ENCODE measurements at regions not wholly inside any gene's neighbourhood (a gene's known extent, or its start where the extent isn't known, plus 50 kb on each side); places are given as distances from the start of the nearest gene placed in this dataset.
"Not testable (repeated sequence)": the region's sequence is repeated elsewhere in the genome, so short reads cannot be mapped to it uniquely, and the experiment has no call there.

GRCh38 chr16:88234421-88235271 is 148.1 kb upstream of the ZNF469 start:
- ATAC-seq (peak; percentile 83 to 91 (median 88)), DNase-seq (peak; percentile 45 to 72 (median 59))
- H3K36me3 ChIP-seq; H3K27me3 ChIP-seq; intact Hi-C loops (cut with DNase I); H3K9me3 ChIP-seq: not testable (repeated sequence)
- Histone ChIP-seq H3K27ac (peak overlapping the region; percentile 50 to 90 (median 72)), H3K4me1 (peaks cover 0 to 42% (median 20%) of the 10 kb centered on the region in 12 donors), H3K4me3 (peak overlapping the region in 7 of 12 donors; percentile 18 to 45 (median 27))
- peak in 1 of 12 donors; percentile 36 for TF ChIP-seq CTCF (IDR thresholded peaks at IDR 0.05)
- WGBS, 4 donors = 30 to 48% (median 36%) methylated on average over 29 to 41 of the region's 46 CpGs

- H3K36me3 ChIP-seq; DNase-seq; H3K4me3 ChIP-seq; ATAC-seq; intact Hi-C loops (cut with DNase I); H3K9me3 ChIP-seq; H3K27me3 ChIP-seq: not testable (repeated sequence)
- H3K27ac ChIP-seq = peak overlapping the region in 3 of 12 donors; percentile 46 to 80 (median 78)
- WGBS, 4 donors = 88 to 98% (median 93%) methylated on average over 6 of the region's 6 CpGs
- peaks cover 0 to 42% (median 20%) of the 10 kb centered on the region in 12 donors for H3K4me1 ChIP-seq
Measured at GRCh38 chr16:88235691-88236090, 147.1 kb upstream of the ZNF469 start.

DNA sequence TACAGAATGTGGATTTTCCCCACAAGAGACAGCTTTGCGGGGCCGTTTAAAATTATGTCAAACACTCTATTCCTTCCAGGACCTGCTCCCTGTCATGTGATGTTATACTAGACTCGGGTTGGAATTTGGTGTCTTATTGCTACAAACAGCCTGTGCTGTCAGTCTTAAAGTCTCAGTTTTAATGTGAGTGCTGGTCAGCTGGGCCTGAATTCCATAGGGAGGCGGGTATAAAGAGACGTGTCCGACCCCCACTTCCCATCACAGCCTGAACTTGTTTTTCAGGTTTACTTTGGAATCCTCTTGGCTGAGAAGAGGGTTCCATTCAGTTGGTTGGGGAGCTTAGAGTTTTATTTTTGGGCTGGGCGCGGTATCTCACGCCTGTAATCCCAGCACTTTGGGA is 146.5 kb upstream of the ZNF469 start:
- intact Hi-C loops (cut with DNase I); ATAC-seq; H3K9me3 ChIP-seq; DNase-seq; H3K4me3 ChIP-seq; H3K27ac ChIP-seq; H3K27me3 ChIP-seq; H3K36me3 ChIP-seq: not testable (repeated sequence)
- WGBS, 4 donors = 79 to 86% (median 85%) methylated on average over 7 of the region's 9 CpGs
- H3K4me1 ChIP-seq = peaks cover 0 to 42% (median 20%) of the 10 kb centered on the region in 12 donors

DNA sequence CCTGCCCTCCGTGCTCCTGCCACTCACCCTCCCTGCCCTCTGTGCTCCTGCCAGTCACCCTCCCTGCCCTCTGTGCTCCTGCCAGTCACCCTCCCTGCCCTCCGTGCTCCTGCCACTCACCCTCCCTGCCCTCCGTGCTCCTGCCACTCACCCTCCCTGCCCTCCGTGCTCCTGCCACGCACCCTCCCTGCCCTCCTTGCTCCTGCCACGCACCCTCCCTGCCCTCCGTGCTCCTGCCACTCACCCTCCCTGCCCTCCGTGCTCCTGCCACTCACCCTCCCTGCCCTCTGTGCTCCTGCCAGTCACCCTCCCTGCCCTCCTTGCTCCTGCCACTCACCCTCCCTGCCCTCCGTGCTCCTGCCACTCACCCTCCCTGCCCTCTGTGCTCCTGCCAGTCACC is 145.4 kb upstream of the ZNF469 start:
- DNase-seq; H3K27ac ChIP-seq; H3K36me3 ChIP-seq; H3K9me3 ChIP-seq; H3K4me3 ChIP-seq; intact Hi-C loops (cut with DNase I); H3K27me3 ChIP-seq; ATAC-seq: not testable (repeated sequence)
- peaks cover 0 to 42% (median 20%) of the 10 kb centered on the region in 12 donors for H3K4me1 ChIP-seq
- WGBS, 4 donors = 73 to 87% (median 83%) methylated on average over 3 to 7 of the region's 9 CpGs

DNA sequence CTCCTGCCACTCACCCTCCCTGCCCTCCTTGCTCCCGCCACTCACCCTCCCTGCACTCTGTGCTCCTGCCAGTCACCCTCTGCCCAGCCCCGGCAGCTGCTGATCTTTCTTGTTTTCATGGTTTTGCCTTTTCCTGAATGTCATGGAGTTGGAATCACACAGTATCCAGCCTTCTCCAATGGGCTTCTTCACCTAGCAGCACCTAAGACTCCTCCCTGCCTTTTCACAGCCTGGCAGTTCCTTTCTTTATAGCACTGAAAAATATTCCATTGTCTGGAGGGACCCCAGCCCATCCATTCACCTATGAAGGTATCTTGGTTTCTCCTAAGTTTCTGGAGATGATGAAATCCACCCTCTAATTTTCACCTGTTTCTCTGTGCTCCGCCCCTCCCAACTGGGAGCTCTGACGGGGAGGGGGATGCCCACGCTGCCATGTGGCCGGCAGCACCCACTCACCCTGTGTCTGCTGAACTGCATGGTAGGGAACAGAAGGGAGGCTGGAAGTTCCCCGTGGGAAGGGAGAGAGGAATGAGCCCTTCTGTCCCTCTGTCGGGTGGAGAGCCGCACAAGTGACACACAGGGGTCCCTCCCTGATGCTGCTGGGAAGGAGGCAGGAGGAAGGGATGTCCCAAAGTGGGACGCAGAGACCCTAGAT is 144.9 kb upstream of the ZNF469 start:
- intact Hi-C loops (cut with DNase I); H3K36me3 ChIP-seq; DNase-seq; ATAC-seq; H3K4me3 ChIP-seq; H3K9me3 ChIP-seq; H3K27me3 ChIP-seq: not testable (repeated sequence)
- H3K4me1 ChIP-seq = peaks cover 0 to 37% (median 17%) of the 10 kb centered on the region in 12 donors
- peak overlapping the region in 7 of 12 donors; percentile 31 to 65 (median 51) for H3K27ac ChIP-seq
- WGBS, 4 donors = 71 to 85% (median 73%) methylated on average over 8 to 10 of the region's 10 CpGs

DNA sequence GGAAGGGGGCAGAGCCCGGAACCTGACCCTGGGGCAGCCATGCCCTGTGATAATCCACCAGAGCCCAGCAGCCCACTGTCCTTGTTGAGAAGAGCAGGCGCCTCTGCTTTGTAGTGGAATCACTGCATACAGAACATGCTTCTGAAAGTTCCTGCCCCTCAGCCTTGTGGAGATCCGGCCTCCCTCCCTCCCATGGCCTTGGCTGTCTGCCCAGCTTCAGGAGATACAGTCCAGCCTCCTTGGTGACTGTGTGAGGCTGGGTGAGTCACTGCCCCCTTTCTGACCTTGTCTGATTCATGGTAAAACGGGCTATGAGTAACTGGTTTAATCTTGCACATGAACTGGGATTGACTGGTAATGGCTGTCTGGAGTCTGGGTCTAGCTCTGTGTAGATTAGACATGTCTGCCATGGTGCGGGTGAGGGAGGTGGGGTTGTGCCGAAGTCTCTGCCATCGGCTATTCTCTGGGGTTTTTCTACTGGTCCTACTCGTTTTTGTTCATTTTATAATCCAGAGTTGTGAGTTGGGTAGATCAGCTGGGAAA is 144.0 kb upstream of the ZNF469 start:
- H3K27me3 ChIP-seq; H3K9me3 ChIP-seq; H3K36me3 ChIP-seq; H3K4me3 ChIP-seq; intact Hi-C loops (cut with DNase I): not testable (repeated sequence)
- 13 to 60% (median 33%) methylated on average over 3 to 6 of the region's 8 CpGs for WGBS, 4 donors
- ATAC-seq (peak; percentile 81 to 92 (median 88)), DNase-seq (peak; percentile 90 to 98 (median 94))
- H3K27ac ChIP-seq = peak overlapping the region in 8 of 12 donors; percentile 31 to 72 (median 54)
- peaks cover 0 to 32% (median 14%) of the 10 kb centered on the region in 12 donors for H3K4me1 ChIP-seq

GRCh38 chr16:88240118-88240517 is 142.6 kb upstream of the ZNF469 start:
- not testable (repeated sequence) for DNase-seq, H3K4me3 ChIP-seq, H3K9me3 ChIP-seq, H3K27me3 ChIP-seq, H3K36me3 ChIP-seq, H3K27ac ChIP-seq
- WGBS, 4 donors = 71 to 78% (median 74%) methylated on average over 7 to 8 of the region's 8 CpGs
- peak in 1 of 4 donors; percentile 30 for ATAC-seq
- peaks cover 0 to 29% (median 11%) of the 10 kb centered on the region in 12 donors for H3K4me1 ChIP-seq
- intact Hi-C loops (cut with DNase I) = loop anchor here in 1 of 10 donors (10.0 kb wide), 1 partner anchor 65 kb away; no protein-coding TSS in a partner anchor

- intact Hi-C loops (cut with DNase I) = loop anchor here in 1 of 10 donors (10.0 kb wide), 1 partner anchor 66 kb away; no protein-coding TSS in a partner anchor
Measured at GRCh38 chr16:88240776-88241175, 142.0 kb upstream of the ZNF469 start.

More at GRCh38 chr16:88240776-88241175, 142.0 kb upstream of the ZNF469 start:
- H3K4me1 ChIP-seq = peaks cover 0 to 24% (median 9%) of the 10 kb centered on the region in 12 donors
- H3K27ac ChIP-seq, H3K9me3 ChIP-seq, H3K27me3 ChIP-seq, H3K4me3 ChIP-seq, DNase-seq, H3K36me3 ChIP-seq, ATAC-seq: not testable (repeated sequence)
- WGBS, 4 donors = 38 to 88% (median 78%) methylated on average over 2 to 11 of the region's 11 CpGs
